A549 (cell line): ENCODE measurements at regions not wholly inside any gene's neighbourhood (a gene's known extent, or its start where the extent isn't known, plus 50 kb on each side); places are given as distances from the start of the nearest gene placed in this dataset.

Experiments used
- ATOH8 ChIP-seq: fragments of 250-450 bp; sonication (Bioruptor Pico); IDR thresholded peaks from 2 replicates; pipeline ENCODE4 v1.5.0; 2020; ENCODE audit warnings: low read depth, mild to moderate bottlenecking, moderate library complexity
- CBX2 ChIP-seq: fragments of 200-600 bp; sonication (generic); IDR thresholded peaks from 2 replicates; pipeline ENCODE4 v1.6.1; 2016; ENCODE audit warnings: low read depth, mild to moderate bottlenecking, borderline replicate concordance
- CBX8 ChIP-seq: fragments of 200-600 bp; sonication (generic); IDR thresholded peaks from 2 replicates; pipeline ENCODE4 v1.6.1; 2016
- CEBPB ChIP-seq, 2 experiments: fragments of >200 bp in 1 of 2; sonication (Bioruptor Twin) in 1 of 2; formaldehyde crosslinking in 1 of 2; IDR thresholded peaks; 2 replicates each; pipeline ENCODE4 v1.6.1; 2012 to 2016
- CTCF ChIP-seq: fragments of >200 bp; sonication (Bioruptor Twin); formaldehyde crosslinking; IDR thresholded peaks from 3 replicates; pipeline ENCODE4 v1.5.1; 2016
- EP300 ChIP-seq, 2 experiments: fragments of >200 bp; sonication (Bioruptor Twin); formaldehyde crosslinking; IDR thresholded peaks; 2 replicates in 1 of 2; 3 replicates in 1 of 2; pipeline ENCODE4 v1.6.1; 2016 to 2017
- HEYL ChIP-seq: fragments of 250-450 bp; sonication (Bioruptor Pico); IDR thresholded peaks from 2 replicates; pipeline ENCODE4 v1.8.0; 2021; ENCODE audit warnings: mild to moderate bottlenecking, moderate library complexity
- HMGXB4 ChIP-seq: fragments of 250-450 bp; sonication (Bioruptor Pico); IDR thresholded peaks from 2 replicates; pipeline ENCODE4 v1.5.0; 2021; ENCODE audit warnings: mild to moderate bottlenecking, moderate library complexity, borderline replicate concordance
- JUN ChIP-seq, 2 experiments: fragments of >200 bp; sonication (Bioruptor Twin); formaldehyde crosslinking; IDR thresholded peaks; 2 replicates in 1 of 2; 3 replicates in 1 of 2; pipeline ENCODE4 v1.6.1; 2016 to 2017
- POLR2A ChIP-seq: IDR thresholded peaks from 2 replicates; pipeline ENCODE4 v1.6.1; 2012; ENCODE audit warnings: mild to moderate bottlenecking, low read length
- POLR2AphosphoS2 ChIP-seq: conservative IDR thresholded peaks from 2 replicates; pipeline ENCODE4 v1.6.1; 2012; ENCODE audit warnings: low read length, improper control_type of control experiment, inconsistent platforms
- RAD21 ChIP-seq, 2 experiments: fragments of >200 bp in 1 of 2; sonication (Bioruptor Twin) in 1 of 2; formaldehyde crosslinking in 1 of 2; IDR thresholded peaks in 1 of 2; conservative IDR thresholded peaks in 1 of 2; 2 replicates in 1 of 2; 3 replicates in 1 of 2; pipeline ENCODE4 v1.6.1; 2012 to 2018; ENCODE audit warnings: inconsistent platforms in 1 of 2
- REST ChIP-seq: fragments of 200-600 bp; sonication (generic); IDR thresholded peaks from 2 replicates; pipeline ENCODE4 v1.6.1; 2016; ENCODE audit warnings: antibody characterized with exemption, mild to moderate bottlenecking, moderate library complexity
- RNF2 ChIP-seq: fragments of 200-600 bp; sonication (generic); IDR thresholded peaks from 2 replicates; pipeline ENCODE4 v1.6.1; 2016; ENCODE audit warnings: low read depth, mild to moderate bottlenecking, antibody characterized with exemption, moderate library complexity, borderline replicate concordance

GRCh38 chr3:46122091-46122490 is 86.0 kb downstream of the CCR1 start:
- no peak for TF ChIP-seq CTCF
- TF ChIP-seq HEYL (CRISPR knock-in tag), result no peak
- TF ChIP-seq POLR2A, result no peak
- TF ChIP-seq REST, result no peak
- no peak for TF ChIP-seq ATOH8
- no peak for TF ChIP-seq POLR2AphosphoS2
- TF ChIP-seq HMGXB4 (CRISPR knock-in tag), result no peak
- no peak for TF ChIP-seq CEBPB (IDR thresholded peaks at IDR 0.05)
- TF ChIP-seq EP300 (IDR thresholded peaks at IDR 0.05), result no peak
- TF ChIP-seq CBX8, result no peak
- no peak for TF ChIP-seq JUN (IDR thresholded peaks at IDR 0.05)
- TF ChIP-seq CBX2, result no peak
- TF ChIP-seq RNF2, result no peak
- TF ChIP-seq RAD21 (conservative IDR thresholded peaks at IDR 0.05 in 1 of 2, IDR thresholded peaks at IDR 0.05 in 1 of 2), result no peak
